Motor neuron (in vitro differentiated cells): ENCODE measurements at regions not wholly inside any gene's neighbourhood (a gene's known extent, or its start where the extent isn't known, plus 50 kb on each side); places are given as distances from the start of the nearest gene placed in this dataset.

Experiments
- ATAC-seq, 8 experiments: fragments of 200-7000 bp; cut with Tn5 transposase; replicated peaks in 6 of 8; 2 replicates each; pipeline ENCODE4 v1.8.0; 2021; ENCODE audit warnings: mild to moderate bottlenecking in 8 of 8, moderate library complexity in 8 of 8
- H3K27ac ChIP-seq, 2 donors: fragments of 250-450 bp; sonication (Bioruptor Pico); 2 replicates each; pipeline ENCODE4 v1.9.0; 2021; ENCODE audit warnings: antibody characterized with exemption in 2 of 2, mild to moderate bottlenecking in 2 of 2, moderate library complexity in 1 of 2
- H3K4me1 ChIP-seq, 2 donors: fragments of 250-450 bp; sonication (Bioruptor Pico); replicated peaks in 1 of 2; 2 replicates each; pipeline ENCODE4 v1.6.1; 2021; ENCODE audit warnings: antibody characterized with exemption in 2 of 2, mild to moderate bottlenecking in 2 of 2, moderate library complexity in 1 of 2
- H3K4me3 ChIP-seq, 5 donors: fragments of 250-450 bp; sonication (Bioruptor Pico); 2 replicates each; pipeline ENCODE4 v1.9.0; 2021; ENCODE audit warnings: antibody characterized with exemption in 5 of 5, mild to moderate bottlenecking in 5 of 5, moderate library complexity in 4 of 5
- WGBS, 10 experiments: fragments of 450-650 bp; shearing (Covaris generic); methylation state at CpG; one replicate each; pipeline ENCODE4 v1.0.0; 2022; 5-methylcytosine and 5-hydroxymethylcytosine counted together
- in situ Hi-C, 9 experiments: fragments of 400-800 bp; cut with MboI; loops; one replicate each; pipeline ENCODE4 v1.15.0; 2021; ENCODE audit warnings: low sequenced_read_pairs in 9 of 9, low pct_unique_long_range_greater_than_20kb in 2 of 9; ENCODE audit not compliant: unreplicated experiment in 9 of 9

GRCh38 chr19:5392486-5392885 lies 51.9 kb upstream of the PTPRS start:
- Histone ChIP-seq H3K4me3 (no peak overlapping the region), H3K27ac (peak overlapping the region in 1 of 2 donors; percentile 21), H3K4me1 (peaks cover 41 to 50% of the 10 kb centered on the region in 2 donors)
- WGBS, 10 experiments = 0 to 60% (median 30%) methylated on average over 1 to 2 of the region's 8 CpGs; no CpG with 5 or more reads in 6 of the 10 experiments
- in situ Hi-C loops = no loop called here
- ATAC-seq = peak in 2 of 8 experiments; percentile 18 to 44

GRCh38 chr19:5393088-5393487 lies 52.5 kb upstream of the PTPRS start:
- in situ Hi-C loops = no loop called here
- peaks cover 47 to 55% of the 10 kb centered on the region in 2 donors for H3K4me1 ChIP-seq

GRCh38 chr19:5394551-5395505 lies 54.2 kb upstream of the PTPRS start:
- Histone ChIP-seq H3K4me3 (no peak overlapping the region), H3K27ac (peak overlapping the region; percentile 62 to 88), H3K4me1 (peaks cover 48 to 56% of the 10 kb centered on the region in 2 donors)
- peak in 5 of 8 experiments; percentile 62 to 76 (median 69) for ATAC-seq
- WGBS, 10 experiments = 0 to 73% (median 17%) methylated on average over 3 to 10 of the region's 43 CpGs; no CpG with 5 or more reads in 4 of the 10 experiments
- in situ Hi-C loops = no loop called here

More at GRCh38 chr19:5393088-5393487, 52.5 kb upstream of the PTPRS start:
- 50 to 100% (median 84%) methylated on average over 2 to 4 of the region's 6 CpGs; no CpG with 5 or more reads in 4 of the 10 experiments for WGBS, 10 experiments
- H3K4me3 ChIP-seq = no peak overlapping the region
- peak overlapping the region; percentile 46 to 61 for H3K27ac ChIP-seq
- ATAC-seq = no peak

GRCh38 chr19:5395556-5395955 lies 54.9 kb upstream of the PTPRS start:
- Histone ChIP-seq H3K4me3 (no peak overlapping the region), H3K4me1 (peaks cover 48 to 56% of the 10 kb centered on the region in 2 donors), H3K27ac (peak overlapping the region; percentile 62 to 88)
- peak in 5 of 8 experiments; percentile 1 to 21 (median 12) for ATAC-seq
- WGBS, 10 experiments = 0 to 31% (median 17%) methylated on average over 3 to 9 of the region's 11 CpGs; no CpG with 5 or more reads in 2 of the 10 experiments
- in situ Hi-C loops = no loop called here

GRCh38 chr19:5396096-5396939 lies 55.7 kb upstream of the PTPRS start:
- Histone ChIP-seq H3K27ac (peak overlapping the region; percentile 62 to 88), H3K4me1 (peaks cover 48 to 56% of the 10 kb centered on the region in 2 donors), H3K4me3 (peak overlapping the region in 1 of 5 donors; percentile 2)
- in situ Hi-C loops = no loop called here
- WGBS, 10 experiments = 3 to 33% (median 12%) methylated on average over 2 to 9 of the region's 12 CpGs; no CpG with 5 or more reads in 2 of the 10 experiments
- ATAC-seq = peak in 5 of 8 experiments; percentile 13 to 45 (median 26)

- WGBS, 10 experiments = 0 to 100% (median 51%) methylated on average over 1 to 3 of the region's 3 CpGs; no CpG with 5 or more reads in 4 of the 10 experiments
- in situ Hi-C loops = no loop called here
- peaks cover 48 to 56% of the 10 kb centered on the region in 2 donors for H3K4me1 ChIP-seq
- no peak for ATAC-seq
- peak overlapping the region; percentile 62 to 88 for H3K27ac ChIP-seq
- no peak overlapping the region for H3K4me3 ChIP-seq
These were observed 56.4 kb upstream of the PTPRS start for GRCh38 chr19:5396963-5397362.

GRCh38 chr19:5397804-5398692 lies 57.2 kb upstream of the ZNRF4 start:
- 0 to 72% (median 17%) methylated on average over 1 to 9 of the region's 18 CpGs; no CpG with 5 or more reads in 1 of the 10 experiments for WGBS, 10 experiments
- Histone ChIP-seq H3K4me1 (peaks cover 48% of the 10 kb centered on the region in 2 donors), H3K4me3 (no peak overlapping the region), H3K27ac (peak overlapping the region; percentile 35 to 42)
- in situ Hi-C loops = no loop called here
- peak in 6 of 8 experiments; percentile 61 to 73 (median 68) for ATAC-seq

- H3K4me3 ChIP-seq = no peak overlapping the region
- in situ Hi-C loops = no loop called here
- WGBS, 10 experiments = 0 to 100% (median 80%) methylated on average over 1 to 3 of the region's 3 CpGs; no CpG with 5 or more reads in 2 of the 10 experiments
- H3K27ac ChIP-seq = no peak overlapping the region
- peaks cover 41 to 43% of the 10 kb centered on the region in 2 donors for H3K4me1 ChIP-seq
- no peak for ATAC-seq
These were observed 56.5 kb upstream of the ZNRF4 start for GRCh38 chr19:5398693-5399057.

- Histone ChIP-seq H3K4me1 (no peaks in the 10 kb centered on the region), H3K27ac (no peak overlapping the region), H3K4me3 (no peak overlapping the region)
- ATAC-seq = peak; percentile 89 to 100 (median 95)
- in situ Hi-C loops = no loop called here
- 0 to 46% (median 4%) methylated on average over 1 to 11 of the region's 12 CpGs for WGBS, 10 experiments
These were observed 51.1 kb upstream of the ZNRF4 start for GRCh38 chr19:5403968-5404640.
